Neural cell (in vitro differentiated cells): ENCODE measurements at regions not wholly inside any gene's neighbourhood (a gene's known extent, or its start where the extent isn't known, plus 50 kb on each side); places are given as distances from the start of the nearest gene placed in this dataset.

Source experiments
- H2AFZ ChIP-seq: fragments of 200-600, 300-800 bp; sonication (generic), shearing (Covaris generic); 2 replicates; pipeline ENCODE4 v1.6.0; 2014; ENCODE audit warnings: low read depth, mild to moderate bottlenecking, antibody characterized with exemption, low read length, moderate library complexity
- H3F3A ChIP-seq: fragments of 200-600 bp; shearing (Covaris generic); 2 replicates; pipeline ENCODE4 v1.6.1; 2016; ENCODE audit warnings: mild to moderate bottlenecking, moderate library complexity, mixed read lengths, antibody characterized with exemption, low read length; ENCODE audit not compliant: insufficient read depth, poor library complexity, severe bottlenecking
- H3K27ac ChIP-seq: fragments of 200-600, 300-800 bp; sonication (generic), shearing (Covaris generic); 2 replicates; pipeline ENCODE4 v1.5.1; 2014; ENCODE audit warnings: mild to moderate bottlenecking, low read length, moderate library complexity
- H3K27me3 ChIP-seq: fragments of 300-800, 200-600 bp; sonication (generic), shearing (Covaris generic); 2 replicates; pipeline ENCODE4 v1.6.0; 2014; ENCODE audit warnings: mild to moderate bottlenecking, low read depth, low read length, moderate library complexity; ENCODE audit not compliant: insufficient read depth
- H3K36me3 ChIP-seq: fragments of 300-800, 200-600 bp; sonication (generic), shearing (Covaris generic); 2 replicates; pipeline ENCODE4 v1.5.1; 2014; ENCODE audit warnings: mild to moderate bottlenecking, antibody characterized with exemption, low read length, moderate library complexity; ENCODE audit not compliant: insufficient read depth
- H3K4me2 ChIP-seq: fragments of 300-800, 200-600 bp; sonication (generic), shearing (Covaris generic); 2 replicates; pipeline ENCODE4 v1.6.0; 2014; ENCODE audit warnings: mild to moderate bottlenecking, low read length
- H3K4me3 ChIP-seq: fragments of 300-800, 200-600 bp; sonication (generic), shearing (Covaris generic); 2 replicates; pipeline ENCODE4 v1.5.1; 2014; ENCODE audit warnings: mild to moderate bottlenecking, low read length, moderate library complexity
- H3K79me2 ChIP-seq: fragments of 200-600 bp; shearing (Covaris generic); replicated peaks from 2 replicates; pipeline ENCODE4 v1.6.0; 2014; ENCODE audit warnings: mild to moderate bottlenecking, low read length, moderate library complexity; ENCODE audit not compliant: insufficient read depth
- H3K9ac ChIP-seq: fragments of 300-800, 200-600 bp; sonication (generic), shearing (Covaris generic); 2 replicates; pipeline ENCODE4 v1.6.1; 2016; ENCODE audit warnings: mild to moderate bottlenecking, low read length, mixed read lengths
- H3K9me2 ChIP-seq: fragments of 200-600 bp; shearing (Covaris generic); 2 replicates; pipeline ENCODE4 v1.6.1; 2016; ENCODE audit warnings: mild to moderate bottlenecking, low read length, mixed read lengths; ENCODE audit not compliant: insufficient read depth
- H3K9me3 ChIP-seq: fragments of 200-600, 300-800 bp; sonication (generic), shearing (Covaris generic); 2 replicates; pipeline ENCODE4 v1.6.1; 2016; ENCODE audit warnings: mild to moderate bottlenecking, mixed run types, low read length, moderate library complexity, mixed read lengths
- H4K20me1 ChIP-seq: fragments of 200-600 bp; shearing (Covaris generic); 2 replicates; pipeline ENCODE4 v1.6.1; 2016; ENCODE audit warnings: mild to moderate bottlenecking, mixed run types; ENCODE audit not compliant: insufficient read depth
- EP300 ChIP-seq: fragments of 450-650 bp; conservative IDR thresholded peaks from 2 replicates; pipeline ENCODE4 v1.6.1; 2014; ENCODE audit warnings: antibody characterized with exemption, mild to moderate bottlenecking, moderate library complexity; ENCODE audit not compliant: poor library complexity, severe bottlenecking
- EZH2 ChIP-seq: fragments of 200-600, 300-800 bp; shearing (Covaris generic), sonication (generic); IDR thresholded peaks from 2 replicates; pipeline ENCODE4 v1.6.1; 2014; ENCODE audit warnings: antibody characterized with exemption, low read length, borderline replicate concordance, mild to moderate bottlenecking; ENCODE audit not compliant: insufficient read depth, poor library complexity, severe bottlenecking
- MXI1 ChIP-seq: fragments of 450-650 bp; conservative IDR thresholded peaks from 2 replicates; pipeline ENCODE4 v1.6.1; 2014; ENCODE audit warnings: antibody characterized with exemption, mild to moderate bottlenecking; ENCODE audit not compliant: poor library complexity, severe bottlenecking
- POLR2AphosphoS5 ChIP-seq: IDR thresholded peaks from 2 replicates; pipeline ENCODE4 v1.6.1; 2012
- RAD21 ChIP-seq: fragments of 450-650 bp; conservative IDR thresholded peaks from 2 replicates; pipeline ENCODE4 v1.6.1; 2014; ENCODE audit warnings: antibody characterized with exemption, mild to moderate bottlenecking, moderate library complexity
- SMC3 ChIP-seq: fragments of 450-650 bp; conservative IDR thresholded peaks from 2 replicates; pipeline ENCODE4 v1.6.1; 2014; ENCODE audit warnings: antibody characterized with exemption, mild to moderate bottlenecking, moderate library complexity; ENCODE audit not compliant: poor library complexity
- TAF1 ChIP-seq: IDR thresholded peaks from 2 replicates; pipeline ENCODE4 v1.6.1; 2012; ENCODE audit warnings: low read depth
- TF ChIP-seq, protein P1 (sequence below): IDR thresholded peaks from 2 replicates; pipeline ENCODE4 v1.6.1; 2012; ENCODE audit warnings: borderline replicate concordance
- TF ChIP-seq, protein P2 (sequence below): fragments of 450-650 bp; IDR thresholded peaks from 2 replicates; pipeline ENCODE4 v1.5.1; 2014; ENCODE audit warnings: antibody characterized with exemption, mild to moderate bottlenecking, moderate library complexity; ENCODE audit not compliant: poor library complexity, severe bottlenecking

DNA sequence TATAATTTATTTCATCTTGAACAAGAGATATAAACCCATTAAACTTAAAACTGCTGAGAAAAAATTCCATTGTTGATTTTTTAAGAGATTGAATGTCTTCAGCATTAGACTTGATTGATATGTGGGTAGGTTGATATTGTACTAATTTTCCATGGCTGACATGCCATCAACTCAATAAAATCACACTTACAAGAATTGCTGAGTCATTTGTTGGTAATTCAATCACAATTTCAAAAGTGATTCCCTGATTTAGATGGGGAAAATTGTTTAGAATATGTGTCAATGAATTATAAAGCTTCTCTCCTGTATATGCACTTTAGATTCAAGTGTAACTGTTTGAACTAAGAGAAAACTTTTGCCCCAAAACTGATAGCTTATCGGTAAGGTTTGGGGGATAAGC, 223.5 kb upstream of the NCAM2 start:
- no peak overlapping the region for H2AFZ ChIP-seq
- no peaks in the 10 kb centered on the region for H3K9me2 ChIP-seq
- no peak overlapping the region for H3K4me2 ChIP-seq
- H3K9ac ChIP-seq = no peak overlapping the region
- no peaks in the 10 kb centered on the region for H4K20me1 ChIP-seq
- TF ChIP-seq MXI1 (no peak), POLR2AphosphoS5 (no peak), TAF1 (no peak), EP300 (no peak), EZH2 (no peak), RAD21 (no peak), SMC3 (no peak)
- TF ChIP-seq, protein P1, sequence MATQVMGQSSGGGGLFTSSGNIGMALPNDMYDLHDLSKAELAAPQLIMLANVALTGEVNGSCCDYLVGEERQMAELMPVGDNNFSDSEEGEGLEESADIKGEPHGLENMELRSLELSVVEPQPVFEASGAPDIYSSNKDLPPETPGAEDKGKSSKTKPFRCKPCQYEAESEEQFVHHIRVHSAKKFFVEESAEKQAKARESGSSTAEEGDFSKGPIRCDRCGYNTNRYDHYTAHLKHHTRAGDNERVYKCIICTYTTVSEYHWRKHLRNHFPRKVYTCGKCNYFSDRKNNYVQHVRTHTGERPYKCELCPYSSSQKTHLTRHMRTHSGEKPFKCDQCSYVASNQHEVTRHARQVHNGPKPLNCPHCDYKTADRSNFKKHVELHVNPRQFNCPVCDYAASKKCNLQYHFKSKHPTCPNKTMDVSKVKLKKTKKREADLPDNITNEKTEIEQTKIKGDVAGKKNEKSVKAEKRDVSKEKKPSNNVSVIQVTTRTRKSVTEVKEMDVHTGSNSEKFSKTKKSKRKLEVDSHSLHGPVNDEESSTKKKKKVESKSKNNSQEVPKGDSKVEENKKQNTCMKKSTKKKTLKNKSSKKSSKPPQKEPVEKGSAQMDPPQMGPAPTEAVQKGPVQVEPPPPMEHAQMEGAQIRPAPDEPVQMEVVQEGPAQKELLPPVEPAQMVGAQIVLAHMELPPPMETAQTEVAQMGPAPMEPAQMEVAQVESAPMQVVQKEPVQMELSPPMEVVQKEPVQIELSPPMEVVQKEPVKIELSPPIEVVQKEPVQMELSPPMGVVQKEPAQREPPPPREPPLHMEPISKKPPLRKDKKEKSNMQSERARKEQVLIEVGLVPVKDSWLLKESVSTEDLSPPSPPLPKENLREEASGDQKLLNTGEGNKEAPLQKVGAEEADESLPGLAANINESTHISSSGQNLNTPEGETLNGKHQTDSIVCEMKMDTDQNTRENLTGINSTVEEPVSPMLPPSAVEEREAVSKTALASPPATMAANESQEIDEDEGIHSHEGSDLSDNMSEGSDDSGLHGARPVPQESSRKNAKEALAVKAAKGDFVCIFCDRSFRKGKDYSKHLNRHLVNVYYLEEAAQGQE = no peak
- TF ChIP-seq, protein P2, sequence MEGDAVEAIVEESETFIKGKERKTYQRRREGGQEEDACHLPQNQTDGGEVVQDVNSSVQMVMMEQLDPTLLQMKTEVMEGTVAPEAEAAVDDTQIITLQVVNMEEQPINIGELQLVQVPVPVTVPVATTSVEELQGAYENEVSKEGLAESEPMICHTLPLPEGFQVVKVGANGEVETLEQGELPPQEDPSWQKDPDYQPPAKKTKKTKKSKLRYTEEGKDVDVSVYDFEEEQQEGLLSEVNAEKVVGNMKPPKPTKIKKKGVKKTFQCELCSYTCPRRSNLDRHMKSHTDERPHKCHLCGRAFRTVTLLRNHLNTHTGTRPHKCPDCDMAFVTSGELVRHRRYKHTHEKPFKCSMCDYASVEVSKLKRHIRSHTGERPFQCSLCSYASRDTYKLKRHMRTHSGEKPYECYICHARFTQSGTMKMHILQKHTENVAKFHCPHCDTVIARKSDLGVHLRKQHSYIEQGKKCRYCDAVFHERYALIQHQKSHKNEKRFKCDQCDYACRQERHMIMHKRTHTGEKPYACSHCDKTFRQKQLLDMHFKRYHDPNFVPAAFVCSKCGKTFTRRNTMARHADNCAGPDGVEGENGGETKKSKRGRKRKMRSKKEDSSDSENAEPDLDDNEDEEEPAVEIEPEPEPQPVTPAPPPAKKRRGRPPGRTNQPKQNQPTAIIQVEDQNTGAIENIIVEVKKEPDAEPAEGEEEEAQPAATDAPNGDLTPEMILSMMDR = no peak
- H3K36me3 ChIP-seq = no peaks in the 10 kb centered on the region
- no peak overlapping the region for H3K4me3 ChIP-seq
- no peaks in the 10 kb centered on the region for H3F3A ChIP-seq
- H3K27me3 ChIP-seq = no peaks in the 10 kb centered on the region
- H3K79me2 ChIP-seq = no peaks in the 10 kb centered on the region
- H3K27ac ChIP-seq = no peak overlapping the region
- no peaks in the 10 kb centered on the region for H3K9me3 ChIP-seq

DNA sequence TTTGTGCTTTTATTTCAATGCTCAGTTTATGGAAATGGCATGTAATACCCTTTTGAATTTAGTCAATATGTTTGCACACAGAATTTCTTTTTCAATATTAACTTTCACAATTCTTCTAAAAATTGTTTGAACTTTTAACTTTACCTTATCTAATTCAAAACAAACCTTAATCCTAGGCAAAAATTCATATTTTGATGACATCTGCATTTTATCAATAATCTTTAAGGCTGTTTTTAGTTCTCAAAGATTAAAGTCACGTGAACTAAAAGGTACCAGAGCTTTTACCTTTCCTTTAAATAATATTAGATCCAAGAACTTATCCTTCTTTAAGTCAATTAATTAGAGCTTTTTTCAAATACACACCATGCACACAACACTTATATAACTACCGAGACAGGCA, 218.9 kb upstream of the NCAM2 start:
- Histone ChIP-seq H3K4me3 (no peak overlapping the region), H3K36me3 (no peaks in the 10 kb centered on the region), H3K27ac (no peak overlapping the region), H2AFZ (no peak overlapping the region), H3K9ac (no peak overlapping the region), H3K4me2 (no peak overlapping the region), H4K20me1 (no peaks in the 10 kb centered on the region), H3K27me3 (no peaks in the 10 kb centered on the region), H3K9me2 (no peaks in the 10 kb centered on the region), H3F3A (no peaks in the 10 kb centered on the region), H3K9me3 (no peaks in the 10 kb centered on the region), H3K79me2 (no peaks in the 10 kb centered on the region)
- TF ChIP-seq RAD21 = no peak

DNA sequence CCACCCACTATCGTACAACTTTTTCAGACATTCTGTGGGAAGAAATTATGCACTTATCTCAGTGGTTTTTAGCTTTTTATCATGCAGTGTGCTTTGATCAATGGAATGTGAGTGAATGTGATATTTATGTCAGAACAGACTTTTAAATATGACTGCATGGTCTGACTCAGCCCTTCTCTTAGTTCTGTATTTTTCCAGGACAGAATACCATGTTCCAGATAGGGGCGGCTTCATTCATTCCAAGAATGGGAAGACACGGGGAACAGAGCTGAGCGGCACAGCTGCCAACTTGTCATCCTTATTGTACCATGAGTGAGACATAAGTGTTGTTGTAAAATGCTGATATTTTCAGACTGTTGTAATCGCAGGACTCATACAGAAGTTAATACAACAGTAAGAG, 214.6 kb upstream of the NCAM2 start:
- no peaks in the 10 kb centered on the region for H3F3A ChIP-seq

More for the DNA sequence above, 214.6 kb upstream of the NCAM2 start:
- H3K4me2 ChIP-seq = no peak overlapping the region
- no peak overlapping the region for H2AFZ ChIP-seq
- H4K20me1 ChIP-seq = no peaks in the 10 kb centered on the region
- H3K9me2 ChIP-seq = no peaks in the 10 kb centered on the region
- H3K36me3 ChIP-seq = no peaks in the 10 kb centered on the region
- no peak overlapping the region for H3K27ac ChIP-seq
- no peak overlapping the region for H3K9ac ChIP-seq
- H3K79me2 ChIP-seq = no peaks in the 10 kb centered on the region
- H3K4me3 ChIP-seq = no peak overlapping the region
- H3K27me3 ChIP-seq = no peaks in the 10 kb centered on the region
- no peaks in the 10 kb centered on the region for H3K9me3 ChIP-seq
- no peak for TF ChIP-seq EZH2
- no peak for TF ChIP-seq SMC3
- TF ChIP-seq RAD21 = no peak
- TF ChIP-seq, protein P1 = no peak
- TF ChIP-seq TAF1 = no peak
- no peak for TF ChIP-seq MXI1
- TF ChIP-seq, protein P2 = no peak
- TF ChIP-seq EP300 = no peak
- no peak for TF ChIP-seq POLR2AphosphoS5
